GM21423 (cell line): ENCODE measurements at regions not wholly inside any gene's neighbourhood (a gene's known extent, or its start where the extent isn't known, plus 50 kb on each side); places are given as distances from the start of the nearest gene placed in this dataset.
"Not testable (repeated sequence)": the region's sequence is repeated elsewhere in the genome, so short reads cannot be mapped to it uniquely, and the experiment has no call there.

Source experiments
- ATAC-seq: cut with Tn5 transposase; IDR thresholded peaks from one replicate; pipeline ENCODE4 v1.9.1; 2021; ENCODE audit warnings: mild to moderate bottlenecking, moderate library complexity; ENCODE audit not compliant: unreplicated experiment

- no peak for ATAC-seq
These were observed 119.7 kb upstream of the CRIM1 start for GRCh38 chr2:36235882-36236281.

- no peak for ATAC-seq
These were observed 120.2 kb upstream of the CRIM1 start for GRCh38 chr2:36235426-36235825.

GRCh38 chr2:36223259-36223658 is 132.3 kb upstream of the CRIM1 start:
- ATAC-seq = no peak

- ATAC-seq = no peak
These were observed 133.1 kb upstream of the CRIM1 start for GRCh38 chr2:36222485-36222884.

- no peak for ATAC-seq
These were observed 140.9 kb upstream of the CRIM1 start for GRCh38 chr2:36214691-36215090.

- ATAC-seq = no peak
These were observed 152.2 kb upstream of the CRIM1 start for GRCh38 chr2:36203366-36203765.

GRCh38 chr2:36197181-36197971 is 158.2 kb upstream of the CRIM1 start:
- no peak for ATAC-seq

- no peak for ATAC-seq
These were observed 161.9 kb upstream of the CRIM1 start for GRCh38 chr2:36193680-36194079.

- ATAC-seq = no peak
These were observed 162.6 kb upstream of the CRIM1 start for GRCh38 chr2:36192983-36193382.

- ATAC-seq = no peak
These were observed 165.5 kb upstream of the CRIM1 start for GRCh38 chr2:36190097-36190496.

- ATAC-seq = no peak
These were observed 170.0 kb upstream of the CRIM1 start for GRCh38 chr2:36185624-36186023.

- ATAC-seq = no peak
These were observed 170.7 kb upstream of the CRIM1 start for GRCh38 chr2:36184848-36185247.

- ATAC-seq = not testable (repeated sequence)
These were observed 174.6 kb upstream of the CRIM1 start for GRCh38 chr2:36180789-36181482.

- ATAC-seq = not testable (repeated sequence)
These were observed 175.3 kb upstream of the CRIM1 start for GRCh38 chr2:36180293-36180692.

- not testable (repeated sequence) for ATAC-seq
These were observed 175.8 kb upstream of the CRIM1 start for GRCh38 chr2:36179668-36180269.

GRCh38 chr2:36178384-36178783 is 177.2 kb upstream of the CRIM1 start:
- ATAC-seq = no peak

GRCh38 chr2:36177282-36177681 is 178.3 kb upstream of the CRIM1 start:
- ATAC-seq = no peak

GRCh38 chr2:36174920-36175319 is 180.7 kb upstream of the CRIM1 start:
- ATAC-seq = no peak

- no peak for ATAC-seq
These were observed 181.7 kb upstream of the CRIM1 start for GRCh38 chr2:36173760-36174404.

GRCh38 chr2:36172824-36173223 is 182.8 kb upstream of the CRIM1 start:
- ATAC-seq = no peak

- ATAC-seq = peak; percentile 42
These were observed 184.8 kb upstream of the CRIM1 start for GRCh38 chr2:36170805-36171204.
